ENCODE measurements at regions not wholly inside any gene's neighbourhood (a gene's known extent, or its start where the extent isn't known, plus 50 kb on each side); places are given as distances from the start of the nearest gene placed in this dataset.

DNA sequence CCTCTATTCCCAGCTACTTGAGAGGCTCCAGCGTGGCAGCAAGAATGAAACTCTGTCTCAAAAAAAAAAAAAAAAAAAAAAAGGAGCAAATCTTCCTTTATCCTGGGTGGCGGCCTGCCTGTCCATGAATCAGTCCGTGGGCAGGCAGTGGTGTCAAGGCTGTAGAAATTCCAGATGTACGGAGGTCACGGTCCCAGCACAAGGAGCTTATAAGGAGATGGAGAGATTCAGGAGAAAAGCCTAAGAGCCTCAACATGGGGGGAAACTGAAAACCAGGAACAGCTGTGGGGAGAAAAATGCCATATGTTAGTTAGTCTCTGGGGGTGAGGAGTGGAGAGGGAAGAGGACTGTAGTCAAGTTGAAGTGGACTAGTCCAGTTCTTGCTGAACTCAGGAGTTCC, 130.5 kb upstream of the CRY1 start:
- TF ChIP-seq, protein P1, sequence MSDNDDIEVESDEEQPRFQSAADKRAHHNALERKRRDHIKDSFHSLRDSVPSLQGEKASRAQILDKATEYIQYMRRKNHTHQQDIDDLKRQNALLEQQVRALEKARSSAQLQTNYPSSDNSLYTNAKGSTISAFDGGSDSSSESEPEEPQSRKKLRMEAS (IDR thresholded peaks at IDR 0.05; ENCODE audit: insufficient read depth, insufficient read length) = no peak
- TF ChIP-seq, protein P2, sequence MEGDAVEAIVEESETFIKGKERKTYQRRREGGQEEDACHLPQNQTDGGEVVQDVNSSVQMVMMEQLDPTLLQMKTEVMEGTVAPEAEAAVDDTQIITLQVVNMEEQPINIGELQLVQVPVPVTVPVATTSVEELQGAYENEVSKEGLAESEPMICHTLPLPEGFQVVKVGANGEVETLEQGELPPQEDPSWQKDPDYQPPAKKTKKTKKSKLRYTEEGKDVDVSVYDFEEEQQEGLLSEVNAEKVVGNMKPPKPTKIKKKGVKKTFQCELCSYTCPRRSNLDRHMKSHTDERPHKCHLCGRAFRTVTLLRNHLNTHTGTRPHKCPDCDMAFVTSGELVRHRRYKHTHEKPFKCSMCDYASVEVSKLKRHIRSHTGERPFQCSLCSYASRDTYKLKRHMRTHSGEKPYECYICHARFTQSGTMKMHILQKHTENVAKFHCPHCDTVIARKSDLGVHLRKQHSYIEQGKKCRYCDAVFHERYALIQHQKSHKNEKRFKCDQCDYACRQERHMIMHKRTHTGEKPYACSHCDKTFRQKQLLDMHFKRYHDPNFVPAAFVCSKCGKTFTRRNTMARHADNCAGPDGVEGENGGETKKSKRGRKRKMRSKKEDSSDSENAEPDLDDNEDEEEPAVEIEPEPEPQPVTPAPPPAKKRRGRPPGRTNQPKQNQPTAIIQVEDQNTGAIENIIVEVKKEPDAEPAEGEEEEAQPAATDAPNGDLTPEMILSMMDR (IDR thresholded peaks at IDR 0.05; ENCODE audit: extremely low read depth in 1 of 2, insufficient read depth in 1 of 2, low read depth in 1 of 2, low read length in 2 of 2) = no peak
- TF ChIP-seq FOS (IDR thresholded peaks at IDR 0.05; ENCODE audit: borderline replicate concordance, insufficient read depth, low read length) (no peak), EZH2 (IDR thresholded peaks at IDR 0.05; ENCODE audit: borderline replicate concordance, low read depth, low read length, severe bottlenecking) (no peak), MYC (IDR thresholded peaks at IDR 0.05; ENCODE audit: low read depth, low read length) (no peak), POLR2AphosphoS5 (IDR thresholded peaks at IDR 0.05; ENCODE audit: insufficient read depth, low read depth, low read length) (no peak), JUN (IDR thresholded peaks at IDR 0.05; ENCODE audit: borderline replicate concordance, insufficient read depth, insufficient read length, low read depth) (no peak), GATA2 (IDR thresholded peaks at IDR 0.05; ENCODE audit: insufficient read depth, insufficient read length, low read depth, low read length) (no peak), POLR2A (IDR thresholded peaks at IDR 0.05; ENCODE audit: low read depth, low read length) (no peak)
- Histone ChIP-seq H3K79me2 (ENCODE audit: control insufficient read depth, insufficient read depth, low read length) (no peaks in the 10 kb centered on the region), H4K20me1 (replicated peaks; ENCODE audit: control insufficient read depth, extremely low read depth, insufficient read depth, low read length) (no peaks in the 10 kb centered on the region), H3K4me2 (ENCODE audit: insufficient read depth, low read length) (no peak overlapping the region), H3K9ac (replicated peaks; ENCODE audit: extremely low read depth, insufficient read depth, low read length) (no peak overlapping the region), H2AFZ (ENCODE audit: low read depth, low read length) (no peak overlapping the region), H3K4me1 (ENCODE audit: control insufficient read depth, extremely low read depth, insufficient read depth, low read length) (no peaks in the 10 kb centered on the region), H3K27ac (ENCODE audit: insufficient read depth, low read depth, low read length) (no peak overlapping the region), H3K27me3 (ENCODE audit: control insufficient read depth in 2 of 2, insufficient read depth in 2 of 2, low read length in 2 of 2) (no peaks in the 10 kb centered on the region), H3K4me3 (replicated peaks in 1 of 3; ENCODE audit: insufficient read depth in 1 of 3, low read depth in 1 of 3, low read length in 3 of 3) (no peak overlapping the region), H3K36me3 (ENCODE audit: control insufficient read depth in 2 of 2, extremely low read depth in 1 of 2, insufficient read depth in 2 of 2, low read length in 2 of 2) (no peaks in the 10 kb centered on the region), H3K9me1 (replicated peaks; ENCODE audit: control insufficient read depth, extremely low read depth, insufficient read depth, low read length) (no peaks in the 10 kb centered on the region), H3K9me3 (replicated peaks; ENCODE audit: control insufficient read depth, insufficient read depth, low read length) (no peaks in the 10 kb centered on the region)
- CTCF ChIA-PET = no interaction called here
- DNase-seq (ENCODE audit: low read depth, low spot score) (no peak), FAIRE-seq (no peak)
- BruUV-seq (replicated peaks) = no TSS peak
- dilution Hi-C loops (cut with MboI; ENCODE audit: extremely low pct_ligation_motif_present, low sequenced_read_pairs) (no loop called here), intact Hi-C loops (cut with micrococcal nuclease) (no loop called here)
- POLR2A ChIA-PET = no interaction called here
